Left ventricle myocardium superior (tissue), 1 donor: ENCODE measurements at regions not wholly inside any gene's neighbourhood (a gene's known extent, or its start where the extent isn't known, plus 50 kb on each side); places are given as distances from the start of the nearest gene placed in this dataset.

Source experiments
- ATAC-seq: fragments of 200-7000 bp; cut with Tn5 transposase; one replicate; pipeline ENCODE4 v1.9.1; 2020; ENCODE audit warnings: mild to moderate bottlenecking, moderate library complexity
- DNase-seq: peaks from one replicate; pipeline ENCODE4 v3.0.0-alpha.2; 2020
- intact Hi-C: fragments of 100-400 bp; cut with micrococcal nuclease; formaldehyde crosslinking; loops from one replicate; pipeline ENCODE4 v1.11.0; 2022
- donor health status: DM: no; HTN: yes; CAD: no; lungs with severe emphysema.

DNA sequence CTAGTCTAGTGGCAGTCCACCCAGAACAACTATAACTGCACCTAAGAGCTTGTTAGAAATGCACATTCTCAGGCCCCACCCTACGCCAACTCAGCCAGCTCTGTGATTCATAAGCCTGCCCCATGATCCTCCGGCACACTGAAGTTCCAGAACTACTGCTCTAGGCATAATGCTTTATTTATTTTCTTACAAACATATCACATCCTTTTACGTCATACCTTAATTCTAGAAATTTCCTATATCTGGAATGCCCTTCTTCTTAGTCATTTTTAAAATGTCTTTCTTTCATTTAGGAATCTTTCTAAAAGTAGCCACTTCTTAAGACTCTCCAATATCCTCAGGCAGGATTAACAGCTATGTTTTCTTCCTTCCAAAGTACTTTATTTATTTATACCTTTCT lies 480.1 kb downstream of the INHBA start:
- intact Hi-C loops, result no loop called here
- no peak for ATAC-seq
- DNase-seq, result no peak

DNA sequence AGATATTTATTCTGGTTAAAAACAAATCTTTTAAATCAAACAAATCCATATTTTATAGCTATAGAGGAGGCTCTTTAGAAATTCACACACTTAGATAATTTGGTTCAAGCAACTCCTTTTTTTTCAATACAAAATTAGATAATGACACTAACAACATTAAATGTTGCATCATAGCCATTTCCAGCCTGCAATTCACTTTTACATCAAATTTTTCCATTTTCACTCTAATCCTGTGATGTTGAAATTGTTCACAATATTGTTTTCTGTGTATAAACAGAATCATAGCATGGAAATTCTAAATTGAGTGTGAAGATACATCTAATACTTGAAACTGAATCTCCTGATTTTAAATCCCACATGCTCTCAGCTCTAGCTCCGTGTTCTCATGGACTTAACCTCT lies 482.6 kb downstream of the INHBA start:
- no peak for ATAC-seq
- intact Hi-C loops, result no loop called here
- no peak for DNase-seq

DNA sequence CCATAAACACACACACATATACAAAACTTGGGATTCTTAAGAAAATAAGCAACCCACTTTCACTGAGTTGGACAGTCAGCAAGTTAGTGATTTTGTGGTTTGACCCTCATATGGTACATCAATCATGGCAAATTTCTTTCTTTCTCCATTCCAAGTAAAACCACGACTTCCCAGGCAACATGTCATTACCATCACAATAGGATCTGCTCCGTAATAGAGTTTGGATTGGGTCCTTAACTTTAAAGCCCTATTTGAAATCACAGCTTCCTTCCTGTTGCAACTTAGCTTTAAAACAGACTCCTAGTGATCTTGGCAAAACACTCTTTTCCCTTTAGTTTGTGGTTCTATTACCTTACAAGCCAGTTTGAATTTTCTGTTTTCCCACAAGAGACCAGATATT lies 483.6 kb downstream of the INHBA start:
- no peak for DNase-seq
- no peak for ATAC-seq
- intact Hi-C loops, result no loop called here

DNA sequence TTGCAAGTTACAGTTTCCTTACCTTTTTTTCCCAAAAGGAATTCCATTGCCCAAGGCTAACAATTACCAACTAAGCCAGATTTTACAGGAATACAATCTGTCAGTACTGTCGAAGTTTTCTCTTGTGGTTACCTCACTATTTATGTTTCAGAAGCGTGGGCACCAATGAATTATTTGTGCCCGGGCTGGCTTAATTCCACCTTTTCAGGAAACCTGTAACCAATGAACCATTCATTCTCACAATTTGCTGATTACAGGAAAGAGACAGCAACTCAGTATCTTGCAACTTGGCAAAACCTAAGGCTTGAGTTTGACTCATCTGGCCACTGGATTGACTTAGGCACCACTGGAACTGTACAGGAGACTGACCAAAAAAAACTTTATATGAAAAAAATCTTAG lies 485.6 kb downstream of the INHBA start:
- DNase-seq, result no peak
- intact Hi-C loops, result no loop called here
- no peak for ATAC-seq

DNA sequence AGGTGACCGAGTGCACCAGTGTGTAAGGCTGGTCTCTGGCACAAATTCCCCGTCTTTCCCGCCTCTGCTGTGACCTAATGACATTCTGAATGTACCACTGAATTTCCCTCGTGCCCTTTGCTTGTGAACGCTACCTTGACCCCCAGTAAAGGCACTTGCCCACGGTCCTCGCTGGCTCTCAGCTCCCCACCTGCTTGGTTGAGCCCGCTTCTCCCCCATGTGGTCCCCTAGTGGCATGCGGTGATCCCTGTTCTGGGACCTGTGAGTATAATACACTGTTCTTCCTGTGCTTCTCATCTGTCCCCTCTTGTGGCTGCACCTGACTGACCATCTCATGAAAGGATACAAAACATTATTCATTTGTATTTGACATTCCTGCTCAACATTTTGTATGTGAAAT lies 495.7 kb downstream of the INHBA start:
- intact Hi-C loops, result no loop called here
- ATAC-seq (no peak), DNase-seq (no peak)

DNA sequence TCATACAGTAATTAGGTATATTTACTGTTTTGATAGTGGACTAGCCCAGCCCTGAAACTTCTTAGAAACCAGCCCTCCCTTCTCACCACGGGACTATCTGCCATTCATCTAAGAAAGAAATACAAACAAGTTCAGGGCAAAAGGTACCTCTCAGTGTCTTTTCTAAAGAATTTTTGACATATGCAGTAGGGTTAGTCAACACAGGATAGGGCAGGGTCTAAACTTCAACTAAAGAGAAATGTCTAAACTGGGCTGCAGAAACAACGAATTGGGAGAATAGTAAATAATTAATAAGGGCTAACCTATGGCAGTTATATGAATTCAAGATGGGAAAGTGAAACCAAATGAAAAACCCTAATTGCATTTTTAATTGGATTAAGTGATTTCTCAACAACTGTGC lies 496.6 kb downstream of the INHBA start:
- intact Hi-C loops, result no loop called here
- ATAC-seq, result no peak
- DNase-seq, result no peak

DNA sequence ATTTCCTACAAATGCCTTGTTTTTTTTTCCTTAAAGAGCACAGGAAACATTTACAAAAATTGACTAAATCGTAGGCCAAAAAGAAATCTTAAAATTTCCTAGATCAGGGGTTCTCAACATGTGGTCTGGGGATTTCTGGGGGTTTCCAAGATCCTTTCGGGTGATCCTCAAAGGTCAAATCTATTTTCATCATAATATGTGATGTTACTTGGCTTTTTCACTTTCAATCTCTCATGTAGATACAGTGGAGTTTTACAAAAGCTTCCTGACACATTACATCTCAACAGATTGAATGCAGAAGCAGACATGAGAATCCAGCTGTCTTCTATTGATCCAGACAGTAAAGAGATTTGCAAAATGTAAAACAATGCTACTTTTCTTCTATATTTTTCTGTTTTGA lies 497.3 kb downstream of the INHBA start:
- ATAC-seq, result no peak
- intact Hi-C loops, result no loop called here

DNA sequence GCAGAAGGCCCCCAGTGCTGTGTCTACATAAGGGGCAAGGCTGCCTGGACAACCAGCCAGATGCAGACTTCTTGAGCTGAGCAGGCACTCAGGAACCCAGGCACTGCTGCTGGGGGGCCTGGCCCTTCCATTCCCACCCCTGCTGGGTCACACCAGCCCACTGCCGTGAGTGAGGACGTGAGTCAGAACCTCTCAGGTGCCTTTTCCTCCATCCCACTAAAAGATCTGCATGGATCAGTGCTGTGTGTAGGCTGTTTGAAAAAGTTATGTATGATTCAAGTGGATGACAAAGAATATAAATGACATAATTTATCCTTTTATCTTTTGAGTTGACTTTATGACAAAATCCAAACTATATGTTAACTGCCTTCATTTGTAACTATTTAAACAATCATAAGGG lies 499.3 kb downstream of the INHBA start:
- intact Hi-C loops, result no loop called here
- DNase-seq, result no peak
- ATAC-seq, result no peak

More for the DNA sequence above, 497.3 kb downstream of the INHBA start:
- DNase-seq, result no peak

DNA sequence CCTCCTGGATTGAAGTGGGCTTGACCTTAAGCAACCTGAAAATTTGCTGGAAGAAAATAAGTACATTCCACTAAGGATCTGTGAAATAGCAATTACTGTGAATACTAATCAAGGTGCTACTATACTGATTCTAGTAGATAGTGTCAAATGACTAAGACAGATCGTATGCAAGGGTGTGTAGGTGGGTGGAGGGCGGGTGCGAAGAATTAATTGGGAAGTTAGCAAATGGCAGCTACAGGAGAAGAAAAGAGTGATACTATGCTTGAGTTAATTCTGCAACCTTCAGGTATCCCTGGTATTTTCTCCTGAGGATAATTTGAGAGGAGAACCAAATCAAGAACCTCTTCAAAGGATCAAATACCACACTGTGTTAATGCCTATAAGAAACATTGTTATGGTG lies 501.9 kb downstream of the INHBA start:
- DNase-seq, result no peak
- intact Hi-C loops, result no loop called here
- ATAC-seq, result no peak

DNA sequence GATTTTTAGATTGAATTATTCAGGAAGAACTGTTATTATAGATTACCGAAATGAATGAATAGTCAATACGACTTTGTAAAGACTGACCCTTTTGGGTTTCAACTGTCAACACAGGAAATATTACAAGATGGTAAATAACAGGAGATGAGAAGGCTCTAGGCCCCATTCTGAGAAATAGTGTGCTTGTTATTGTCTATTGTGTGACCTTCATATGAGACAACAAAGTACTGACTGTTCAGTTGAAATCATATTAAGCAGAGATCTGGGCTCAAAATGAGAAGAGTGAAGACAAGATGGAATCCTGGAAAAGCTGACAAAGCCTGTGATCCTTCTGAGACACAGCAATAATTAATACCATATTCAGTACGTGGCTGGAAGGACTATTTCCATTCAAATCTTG lies 503.8 kb downstream of the INHBA start:
- DNase-seq, result no peak
- intact Hi-C loops, result no loop called here
- no peak for ATAC-seq

DNA sequence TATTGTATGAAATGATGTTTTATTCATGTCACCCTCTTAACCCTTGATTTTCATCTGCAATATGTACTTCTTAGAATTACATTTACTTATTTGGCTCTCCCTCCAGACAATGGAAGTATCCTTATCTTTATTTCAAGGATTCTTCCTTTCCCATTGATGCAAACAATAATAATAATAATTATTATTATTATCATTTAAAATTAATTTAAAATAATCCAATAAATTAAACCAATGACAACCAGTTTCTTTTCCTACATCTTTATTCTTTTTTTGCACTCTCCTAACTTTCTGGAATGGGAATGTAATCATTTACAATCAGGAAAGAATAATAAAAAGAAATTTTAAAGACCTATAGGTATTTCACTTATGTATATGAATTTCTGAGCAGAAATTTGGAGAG lies 504.4 kb downstream of the INHBA start:
- no peak for ATAC-seq
- intact Hi-C loops, result no loop called here
- no peak for DNase-seq

DNA sequence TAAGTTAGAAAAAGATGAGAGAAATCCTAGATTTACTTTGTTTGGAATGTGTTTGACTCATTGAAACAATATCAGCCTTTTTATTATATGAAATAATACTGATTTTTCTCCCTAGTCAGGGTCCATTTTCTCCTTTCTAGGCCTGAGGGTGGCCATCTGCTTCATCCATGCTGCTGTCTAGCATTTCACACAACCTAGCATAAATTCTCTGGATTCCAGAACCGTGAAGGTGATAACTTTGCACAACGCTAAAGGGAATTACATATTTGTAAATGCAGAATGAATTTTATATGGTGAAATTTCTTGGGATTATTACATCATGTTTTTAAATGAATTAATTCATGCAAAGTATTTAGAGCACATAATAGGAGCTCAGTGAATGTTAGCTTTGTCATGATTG lies 505.1 kb downstream of the INHBA start:
- intact Hi-C loops, result no loop called here
- DNase-seq (no peak), ATAC-seq (no peak)

DNA sequence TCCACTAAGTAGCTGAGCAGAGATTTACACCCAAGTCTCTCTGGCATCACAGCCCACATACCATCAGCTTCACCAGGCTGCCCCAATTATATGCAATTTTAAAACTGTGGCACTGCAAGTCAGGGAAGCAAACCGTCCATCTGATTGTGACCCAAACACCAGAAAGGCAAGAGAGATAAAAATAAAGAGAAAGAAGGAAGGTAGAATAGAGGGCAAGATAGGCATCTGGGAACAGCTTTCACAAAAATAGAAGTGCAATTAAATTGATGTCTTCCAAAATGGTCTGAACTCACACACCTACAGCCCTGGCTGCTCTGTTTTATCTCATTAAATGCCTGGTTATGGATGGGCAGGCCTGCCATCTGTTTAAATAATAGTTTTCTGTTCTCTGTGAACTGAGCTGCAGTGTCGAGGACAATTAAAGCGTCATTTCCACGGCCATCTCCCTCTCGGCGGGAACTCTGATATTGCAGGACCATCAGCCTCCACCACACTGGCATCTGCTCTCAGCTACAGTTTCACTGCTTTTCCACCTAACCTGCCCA lies 509.1 kb downstream of the INHBA start:
- intact Hi-C loops, result no loop called here
- no peak for DNase-seq
- ATAC-seq, result no peak

DNA sequence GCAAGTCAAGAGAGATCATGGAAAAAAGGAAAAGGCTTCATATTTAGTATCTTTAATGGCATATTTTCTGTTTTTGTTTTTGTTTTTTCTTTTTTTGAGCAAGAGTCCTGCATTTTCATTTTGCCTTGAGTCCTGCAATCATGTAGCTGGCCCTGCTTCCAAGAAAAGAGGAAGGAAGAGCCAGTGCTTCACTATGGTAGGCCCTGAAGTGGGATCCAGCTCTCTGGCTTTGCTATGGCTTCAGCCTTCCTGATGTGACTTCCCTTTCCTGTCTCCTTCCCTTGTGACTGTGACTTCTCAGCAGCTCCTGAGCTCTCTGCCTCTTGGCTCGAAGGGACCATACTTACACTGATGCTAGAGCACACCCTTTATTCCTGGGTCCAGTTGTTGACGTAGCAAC lies 512.3 kb downstream of the INHBA start:
- intact Hi-C loops, result no loop called here
- no peak for DNase-seq
- no peak for ATAC-seq

DNA sequence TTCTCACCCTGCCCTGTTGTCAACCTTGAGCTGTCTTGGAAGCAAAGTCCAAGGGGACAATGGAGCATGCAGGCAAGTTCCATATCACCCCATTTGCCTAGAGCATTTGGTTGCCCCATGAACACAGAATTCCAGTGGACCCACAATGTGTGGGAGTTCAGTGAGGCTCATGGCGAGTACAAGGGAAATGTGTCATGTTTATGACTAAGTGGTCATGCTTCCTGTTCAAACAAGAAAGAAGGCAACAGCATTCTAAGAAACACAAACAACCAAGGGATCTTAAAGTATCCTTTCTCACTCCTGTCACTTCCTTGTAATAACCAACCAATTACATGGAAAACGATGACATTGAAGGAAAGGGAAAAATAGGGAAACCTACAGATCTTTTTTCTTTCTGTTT lies 513.0 kb downstream of the INHBA start:
- ATAC-seq, result no peak

DNA sequence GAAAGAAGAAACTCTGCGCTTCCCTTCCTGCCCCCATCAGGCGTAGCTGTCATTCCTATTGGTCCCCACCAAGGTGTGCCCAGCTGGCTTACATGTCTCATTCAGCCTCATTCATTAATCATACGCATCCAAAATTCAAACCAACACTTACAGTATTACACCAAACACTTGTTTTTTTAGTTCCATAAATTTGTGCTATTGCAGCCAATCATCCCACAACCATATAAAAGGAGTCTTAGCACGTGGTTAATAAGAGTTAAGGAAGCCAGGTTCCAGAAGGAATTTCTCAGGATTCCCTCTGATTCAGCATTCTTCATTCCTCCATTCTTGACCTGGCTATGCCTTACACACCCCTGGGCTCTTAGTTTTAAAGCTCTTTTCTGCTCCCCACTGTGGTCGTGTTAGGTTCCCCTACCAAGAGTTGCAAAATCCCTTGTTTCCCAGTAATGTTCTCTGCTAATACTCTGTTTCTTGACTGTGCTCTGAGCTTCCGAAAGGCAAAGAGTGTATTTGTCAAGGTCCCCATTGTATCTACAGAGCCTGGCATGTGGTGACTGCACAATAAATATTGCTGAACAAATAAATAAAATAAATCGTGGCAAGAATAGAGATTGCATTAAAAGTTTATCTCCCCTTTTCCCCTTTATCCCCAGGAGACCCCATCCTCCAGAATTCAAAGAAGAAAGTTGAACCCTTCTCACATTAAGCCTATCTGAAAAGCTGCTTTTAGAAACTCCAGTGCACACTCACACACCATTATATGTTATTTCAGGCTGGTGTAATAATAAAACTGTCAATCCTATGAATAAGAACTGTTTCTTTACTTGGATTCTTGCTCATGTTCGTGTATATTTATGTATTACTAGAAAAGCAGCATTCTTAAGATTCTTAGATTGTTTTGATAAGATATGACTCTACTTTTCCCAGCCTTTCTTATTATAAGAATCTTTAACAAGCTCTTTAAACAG lies 514.4 kb downstream of the INHBA start:
- DNase-seq (no peak), ATAC-seq (no peak)
- intact Hi-C loops, result no loop called here

More for the DNA sequence above, 513.0 kb downstream of the INHBA start:
- intact Hi-C loops, result no loop called here
- no peak for DNase-seq

DNA sequence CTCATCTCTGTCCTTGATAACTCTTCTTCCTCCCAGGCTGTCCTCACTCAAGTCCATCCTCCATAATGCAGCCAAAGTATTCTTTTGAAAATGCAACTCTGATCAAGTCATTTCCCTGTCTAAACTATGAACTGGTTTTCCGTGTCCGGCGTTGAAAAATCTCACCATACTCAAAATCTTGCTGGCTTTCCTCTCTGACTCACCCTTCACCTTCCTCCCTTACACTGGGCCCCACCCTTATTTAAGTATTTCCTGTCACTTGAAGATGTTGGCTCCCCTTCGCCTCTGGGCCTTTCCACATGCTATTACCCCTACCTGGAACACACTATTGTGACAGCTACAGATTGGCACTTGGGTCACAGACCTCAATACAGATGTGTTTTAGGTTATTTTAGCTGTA lies 515.6 kb downstream of the INHBA start:
- intact Hi-C loops, result no loop called here
- ATAC-seq (no peak), DNase-seq (no peak)

DNA sequence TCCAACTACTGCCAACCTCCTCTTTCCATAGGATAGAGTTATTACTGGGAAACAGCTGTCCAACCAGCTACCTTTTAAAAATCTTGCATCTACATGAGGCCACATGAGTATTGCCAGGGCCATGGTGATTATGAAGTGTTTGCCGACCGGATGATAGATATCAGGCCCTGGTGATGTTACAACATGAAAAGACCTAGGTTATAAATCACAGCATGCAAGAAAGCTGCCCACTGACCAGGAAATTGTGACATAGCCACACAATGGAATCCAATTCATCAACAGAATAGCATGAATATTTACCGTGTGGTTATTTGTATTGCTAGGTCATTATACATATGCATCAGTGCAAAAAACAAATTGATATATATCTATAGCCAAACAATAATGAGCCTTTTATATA lies 517.0 kb downstream of the INHBA start:
- ATAC-seq (no peak), DNase-seq (no peak)
- intact Hi-C loops, result no loop called here

DNA sequence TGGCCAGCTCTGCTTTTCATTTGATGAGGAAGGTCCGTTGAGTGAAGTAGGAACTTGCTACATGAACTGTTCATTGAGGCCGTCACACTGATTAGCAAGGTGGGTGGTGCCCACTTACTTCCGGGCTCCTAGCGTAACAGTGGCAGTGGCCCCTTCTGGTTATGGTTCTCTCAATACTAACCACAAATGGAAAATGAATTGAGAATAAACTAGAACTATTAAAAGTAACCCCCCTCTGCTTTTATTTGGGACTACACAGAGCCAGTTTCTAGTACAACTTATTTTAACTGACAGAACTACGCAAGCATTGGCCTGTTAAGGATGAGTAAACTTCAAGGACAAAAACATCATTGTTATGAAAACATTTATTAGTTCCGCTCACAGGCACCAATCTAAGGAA lies 519.1 kb downstream of the INHBA start:
- intact Hi-C loops, result no loop called here
- no peak for DNase-seq
- no peak for ATAC-seq

DNA sequence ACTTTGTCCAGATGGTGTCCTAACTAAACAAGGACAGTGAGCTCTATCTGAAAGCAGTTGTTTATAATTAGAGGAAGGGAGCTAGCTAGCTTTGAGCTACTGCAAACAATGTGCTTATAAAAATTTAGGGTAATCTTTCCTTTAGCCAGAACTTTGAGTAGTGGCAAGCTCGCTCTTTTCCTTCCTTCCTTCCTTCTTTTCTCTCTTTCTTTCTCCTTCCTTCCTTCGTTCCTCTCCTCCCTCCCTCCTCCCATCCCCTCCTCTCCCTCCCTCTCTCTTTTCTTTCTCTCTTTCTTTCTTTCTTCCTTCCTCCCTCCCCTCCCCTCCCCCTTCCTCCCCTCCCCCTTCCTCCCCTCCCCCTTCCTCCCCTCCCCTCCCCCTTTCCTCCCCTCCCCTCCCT lies 520.1 kb downstream of the INHBA start:
- DNase-seq (no peak), ATAC-seq (no peak)
- intact Hi-C loops, result no loop called here

DNA sequence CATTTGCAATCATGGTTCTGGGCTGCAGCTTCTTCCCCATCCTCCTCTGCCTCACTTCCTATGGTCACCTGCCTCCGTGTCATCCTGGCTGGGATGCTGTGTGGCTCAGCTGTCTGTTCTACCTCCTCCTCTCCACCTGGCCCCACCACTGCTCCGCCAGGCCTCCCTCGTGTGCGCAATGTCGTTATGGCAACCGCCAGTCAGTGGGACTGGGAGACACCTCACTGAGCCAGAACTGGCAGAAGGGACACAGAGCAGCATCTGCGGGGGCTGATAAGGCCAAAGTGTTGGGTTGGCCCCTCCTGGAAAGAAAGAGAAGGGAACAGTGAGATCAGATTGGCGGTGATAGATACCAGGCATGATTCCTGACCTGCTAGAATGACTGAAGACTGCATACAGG lies 527.5 kb downstream of the INHBA start:
- no peak for ATAC-seq
- DNase-seq, result no peak
- intact Hi-C loops, result no loop called here
